ENCODE measurements at regions not wholly inside any gene's neighbourhood (a gene's known extent, or its start where the extent isn't known, plus 50 kb on each side); places are given as distances from the start of the nearest gene placed in this dataset.

GRCh38 chr12:125786143-125786542 lies 720.9 kb downstream of the AACS start:
- Histone ChIP-seq H3K9me3 (ENCODE audit: control insufficient read depth in 1 of 2, low read length in 2 of 2) (peaks cover 4 to 13% of the 10 kb centered on the region in 2 donors), H3K27me3 (ENCODE audit: control insufficient read depth in 1 of 2, insufficient read depth in 2 of 2, low read length in 2 of 2) (no peaks in the 10 kb centered on the region), H3K4me3 (ENCODE audit: low read depth in 1 of 2, low read length in 2 of 2) (no peak overlapping the region), H3K36me3 (ENCODE audit: control insufficient read depth in 1 of 2, insufficient read depth in 2 of 2, low read length in 2 of 2) (no peaks in the 10 kb centered on the region), H3K4me1 (ENCODE audit: control insufficient read depth in 1 of 2, insufficient read depth in 2 of 2, low read length in 2 of 2) (no peaks in the 10 kb centered on the region), H3K9ac (ENCODE audit: low read depth in 1 of 2, low read length in 2 of 2) (no peak overlapping the region), H3K27ac (ENCODE audit: low read depth, low read length) (no peak overlapping the region)

- Histone ChIP-seq H3K4me3 (ENCODE audit: low read depth in 1 of 2, low read length in 2 of 2) (no peak overlapping the region), H3K9me3 (ENCODE audit: control insufficient read depth in 1 of 2, low read length in 2 of 2) (peaks cover 9 to 13% of the 10 kb centered on the region in 2 donors), H3K4me1 (ENCODE audit: control insufficient read depth in 1 of 2, insufficient read depth in 2 of 2, low read length in 2 of 2) (no peaks in the 10 kb centered on the region), H3K36me3 (ENCODE audit: control insufficient read depth in 1 of 2, insufficient read depth in 2 of 2, low read length in 2 of 2) (no peaks in the 10 kb centered on the region), H3K9ac (ENCODE audit: low read depth in 1 of 2, low read length in 2 of 2) (no peak overlapping the region), H3K27me3 (ENCODE audit: control insufficient read depth in 1 of 2, insufficient read depth in 2 of 2, low read length in 2 of 2) (no peaks in the 10 kb centered on the region), H3K27ac (ENCODE audit: low read depth, low read length) (no peak overlapping the region)
Measured at GRCh38 chr12:125794401-125794800, 729.2 kb downstream of the AACS start.

- Histone ChIP-seq H3K9ac (ENCODE audit: low read depth in 1 of 2, low read length in 2 of 2) (no peak overlapping the region), H3K9me3 (ENCODE audit: control insufficient read depth in 1 of 2, low read length in 2 of 2) (peaks cover 0 to 8% of the 10 kb centered on the region in 2 donors), H3K4me3 (ENCODE audit: low read depth in 1 of 2, low read length in 2 of 2) (no peak overlapping the region), H3K27me3 (ENCODE audit: control insufficient read depth in 1 of 2, insufficient read depth in 2 of 2, low read length in 2 of 2) (no peaks in the 10 kb centered on the region), H3K36me3 (ENCODE audit: control insufficient read depth in 1 of 2, insufficient read depth in 2 of 2, low read length in 2 of 2) (no peaks in the 10 kb centered on the region), H3K4me1 (ENCODE audit: control insufficient read depth in 1 of 2, insufficient read depth in 2 of 2, low read length in 2 of 2) (no peaks in the 10 kb centered on the region), H3K27ac (ENCODE audit: low read depth, low read length) (no peak overlapping the region)
Measured at GRCh38 chr12:125797421-125798175, 732.4 kb downstream of the AACS start.

- H3K9me3 ChIP-seq (ENCODE audit: control insufficient read depth in 1 of 2, low read length in 2 of 2) = peaks cover 0 to 4% of the 10 kb centered on the region in 2 donors
- no peak overlapping the region for H3K9ac ChIP-seq (ENCODE audit: low read depth in 1 of 2, low read length in 2 of 2)
- H3K27me3 ChIP-seq (ENCODE audit: control insufficient read depth in 1 of 2, insufficient read depth in 2 of 2, low read length in 2 of 2) = no peaks in the 10 kb centered on the region
- no peak overlapping the region for H3K4me3 ChIP-seq (ENCODE audit: low read depth in 1 of 2, low read length in 2 of 2)
- no peaks in the 10 kb centered on the region for H3K4me1 ChIP-seq (ENCODE audit: control insufficient read depth in 1 of 2, insufficient read depth in 2 of 2, low read length in 2 of 2)
- H3K36me3 ChIP-seq (ENCODE audit: control insufficient read depth in 1 of 2, insufficient read depth in 2 of 2, low read length in 2 of 2) = no peaks in the 10 kb centered on the region
- H3K27ac ChIP-seq (ENCODE audit: low read depth, low read length) = no peak overlapping the region
Measured at GRCh38 chr12:125804660-125805059, 739.4 kb downstream of the AACS start.

- no peak overlapping the region for H3K4me3 ChIP-seq (ENCODE audit: low read depth in 1 of 2, low read length in 2 of 2)
- H3K4me1 ChIP-seq (ENCODE audit: control insufficient read depth in 1 of 2, insufficient read depth in 2 of 2, low read length in 2 of 2) = no peaks in the 10 kb centered on the region
- H3K9ac ChIP-seq (ENCODE audit: low read depth in 1 of 2, low read length in 2 of 2) = no peak overlapping the region
- no peaks in the 10 kb centered on the region for H3K27me3 ChIP-seq (ENCODE audit: control insufficient read depth in 1 of 2, insufficient read depth in 2 of 2, low read length in 2 of 2)
- peaks cover 4 to 18% of the 10 kb centered on the region in 2 donors for H3K9me3 ChIP-seq (ENCODE audit: control insufficient read depth in 1 of 2, low read length in 2 of 2)
- H3K36me3 ChIP-seq (ENCODE audit: control insufficient read depth in 1 of 2, insufficient read depth in 2 of 2, low read length in 2 of 2) = no peaks in the 10 kb centered on the region
- no peak overlapping the region for H3K27ac ChIP-seq (ENCODE audit: low read depth, low read length)
Measured at GRCh38 chr12:125824276-125824675, 759.0 kb downstream of the AACS start.

- no peak overlapping the region for H3K4me3 ChIP-seq (ENCODE audit: low read depth in 1 of 2, low read length in 2 of 2)
- H3K4me1 ChIP-seq (ENCODE audit: control insufficient read depth in 1 of 2, insufficient read depth in 2 of 2, low read length in 2 of 2) = no peaks in the 10 kb centered on the region
- H3K27ac ChIP-seq (ENCODE audit: low read depth, low read length) = no peak overlapping the region
- H3K36me3 ChIP-seq (ENCODE audit: control insufficient read depth in 1 of 2, insufficient read depth in 2 of 2, low read length in 2 of 2) = no peaks in the 10 kb centered on the region
- no peak overlapping the region for H3K9ac ChIP-seq (ENCODE audit: low read depth in 1 of 2, low read length in 2 of 2)
- H3K9me3 ChIP-seq (ENCODE audit: control insufficient read depth in 1 of 2, low read length in 2 of 2) = peaks cover 3 to 5% of the 10 kb centered on the region in 2 donors
- no peaks in the 10 kb centered on the region for H3K27me3 ChIP-seq (ENCODE audit: control insufficient read depth in 1 of 2, insufficient read depth in 2 of 2, low read length in 2 of 2)
Measured at GRCh38 chr12:125835852-125836251, 770.6 kb downstream of the AACS start.

- no peak overlapping the region for H3K27ac ChIP-seq (ENCODE audit: low read depth, low read length)
- no peak overlapping the region for H3K4me3 ChIP-seq (ENCODE audit: low read depth in 1 of 2, low read length in 2 of 2)
- H3K9ac ChIP-seq (ENCODE audit: low read depth in 1 of 2, low read length in 2 of 2) = no peak overlapping the region
- no peaks in the 10 kb centered on the region for H3K4me1 ChIP-seq (ENCODE audit: control insufficient read depth in 1 of 2, insufficient read depth in 2 of 2, low read length in 2 of 2)
- H3K27me3 ChIP-seq (ENCODE audit: control insufficient read depth in 1 of 2, insufficient read depth in 2 of 2, low read length in 2 of 2) = no peaks in the 10 kb centered on the region
- no peaks in the 10 kb centered on the region for H3K36me3 ChIP-seq (ENCODE audit: control insufficient read depth in 1 of 2, insufficient read depth in 2 of 2, low read length in 2 of 2)
- peaks cover 5% of the 10 kb centered on the region in 2 donors for H3K9me3 ChIP-seq (ENCODE audit: control insufficient read depth in 1 of 2, low read length in 2 of 2)
Measured at GRCh38 chr12:125836647-125837046, 771.4 kb downstream of the AACS start.

GRCh38 chr12:125841332-125841731 lies 776.1 kb downstream of the AACS start:
- no peaks in the 10 kb centered on the region for H3K27me3 ChIP-seq (ENCODE audit: control insufficient read depth in 1 of 2, insufficient read depth in 2 of 2, low read length in 2 of 2)
- H3K4me1 ChIP-seq (ENCODE audit: control insufficient read depth in 1 of 2, insufficient read depth in 2 of 2, low read length in 2 of 2) = no peaks in the 10 kb centered on the region
- H3K9me3 ChIP-seq (ENCODE audit: control insufficient read depth in 1 of 2, low read length in 2 of 2) = peaks cover 0 to 22% of the 10 kb centered on the region in 2 donors
- no peak overlapping the region for H3K4me3 ChIP-seq (ENCODE audit: low read depth in 1 of 2, low read length in 2 of 2)
- H3K27ac ChIP-seq (ENCODE audit: low read depth, low read length) = no peak overlapping the region
- no peaks in the 10 kb centered on the region for H3K36me3 ChIP-seq (ENCODE audit: control insufficient read depth in 1 of 2, insufficient read depth in 2 of 2, low read length in 2 of 2)
- no peak overlapping the region for H3K9ac ChIP-seq (ENCODE audit: low read depth in 1 of 2, low read length in 2 of 2)

- H3K27ac ChIP-seq (ENCODE audit: low read depth, low read length) = no peak overlapping the region
- H3K4me3 ChIP-seq (ENCODE audit: low read depth in 1 of 2, low read length in 2 of 2) = no peak overlapping the region
- H3K4me1 ChIP-seq (ENCODE audit: control insufficient read depth in 1 of 2, insufficient read depth in 2 of 2, low read length in 2 of 2) = no peaks in the 10 kb centered on the region
- peaks cover 3 to 6% of the 10 kb centered on the region in 2 donors for H3K9me3 ChIP-seq (ENCODE audit: control insufficient read depth in 1 of 2, low read length in 2 of 2)
- no peaks in the 10 kb centered on the region for H3K27me3 ChIP-seq (ENCODE audit: control insufficient read depth in 1 of 2, insufficient read depth in 2 of 2, low read length in 2 of 2)
- no peaks in the 10 kb centered on the region for H3K36me3 ChIP-seq (ENCODE audit: control insufficient read depth in 1 of 2, insufficient read depth in 2 of 2, low read length in 2 of 2)
- H3K9ac ChIP-seq (ENCODE audit: low read depth in 1 of 2, low read length in 2 of 2) = no peak overlapping the region
Measured at GRCh38 chr12:125852116-125852515, 786.9 kb downstream of the AACS start.

- Histone ChIP-seq H3K36me3 (ENCODE audit: control insufficient read depth in 1 of 2, insufficient read depth in 2 of 2, low read length in 2 of 2) (no peaks in the 10 kb centered on the region), H3K9ac (ENCODE audit: low read depth in 1 of 2, low read length in 2 of 2) (no peak overlapping the region)
Measured at GRCh38 chr12:125852679-125853078, 787.4 kb downstream of the AACS start.

More at GRCh38 chr12:125852679-125853078, 787.4 kb downstream of the AACS start:
- H3K4me1 ChIP-seq (ENCODE audit: control insufficient read depth in 1 of 2, insufficient read depth in 2 of 2, low read length in 2 of 2) = no peaks in the 10 kb centered on the region
- no peaks in the 10 kb centered on the region for H3K27me3 ChIP-seq (ENCODE audit: control insufficient read depth in 1 of 2, insufficient read depth in 2 of 2, low read length in 2 of 2)
- peaks cover 3 to 6% of the 10 kb centered on the region in 2 donors for H3K9me3 ChIP-seq (ENCODE audit: control insufficient read depth in 1 of 2, low read length in 2 of 2)
- no peak overlapping the region for H3K27ac ChIP-seq (ENCODE audit: low read depth, low read length)
- no peak overlapping the region for H3K4me3 ChIP-seq (ENCODE audit: low read depth in 1 of 2, low read length in 2 of 2)
